Coronary artery (tissue), 2 donors: ENCODE measurements at regions not wholly inside any gene's neighbourhood (a gene's known extent, or its start where the extent isn't known, plus 50 kb on each side); places are given as distances from the start of the nearest gene placed in this dataset.

Experiments
- DNase-seq: peaks from one replicate; pipeline ENCODE4 v3.0.0-alpha.2; 2017; ENCODE audit warnings: low spot score
- H3K27ac ChIP-seq, 2 donors: fragments of 200-600 bp; sonication (generic); one replicate each; pipeline ENCODE4 v1.5.1; 2016 to 2019
- H3K4me3 ChIP-seq: fragments of 200-600 bp; sonication (generic); 2 replicates; pipeline ENCODE4 v1.5.1; 2016; ENCODE audit warnings: mild to moderate bottlenecking, moderate library complexity
- TF ChIP-seq, protein P1 (sequence below): fragments of 200-600 bp; sonication (generic); IDR thresholded peaks from one replicate; pipeline ENCODE4 v1.5.1; 2019; ENCODE audit warnings: antibody characterized with exemption

DNA sequence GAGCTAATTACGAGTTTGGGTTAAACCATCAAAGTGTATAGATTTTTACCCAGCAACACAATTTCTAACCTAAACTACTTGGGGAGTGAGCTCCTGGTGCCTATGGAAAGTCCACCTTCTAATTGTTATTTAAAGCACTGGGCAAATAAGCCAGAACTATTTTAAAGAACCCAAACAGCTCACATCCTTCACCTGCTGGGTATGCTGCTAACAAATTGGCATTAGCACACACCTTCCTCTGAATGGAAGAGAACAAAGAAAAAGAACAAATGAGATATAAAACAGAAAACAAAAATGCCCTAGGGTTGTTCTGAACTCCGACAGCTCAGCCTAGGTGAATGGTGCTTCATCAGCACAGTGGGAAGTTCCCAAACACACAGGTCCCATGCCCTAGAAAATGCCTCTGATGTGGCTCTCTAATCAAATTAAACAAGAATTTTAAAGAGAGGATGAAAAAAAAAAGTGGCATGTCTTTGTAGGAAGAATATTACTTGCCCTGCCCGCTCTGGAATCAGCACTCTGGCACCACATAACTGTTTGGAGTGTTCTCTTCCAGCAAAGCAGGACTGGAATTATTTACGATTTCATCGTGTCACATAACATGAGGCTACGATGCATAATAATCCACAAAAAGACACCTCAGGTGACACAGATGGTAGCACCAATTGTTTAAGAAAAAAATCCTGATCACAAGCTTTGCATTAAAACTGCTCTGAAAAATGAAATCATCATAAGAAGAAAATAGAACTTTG is 334.4 kb downstream of the GBE1 start:
- DNase-seq, result no peak
- H3K27ac ChIP-seq, result no peak overlapping the region
- TF ChIP-seq, protein P1, sequence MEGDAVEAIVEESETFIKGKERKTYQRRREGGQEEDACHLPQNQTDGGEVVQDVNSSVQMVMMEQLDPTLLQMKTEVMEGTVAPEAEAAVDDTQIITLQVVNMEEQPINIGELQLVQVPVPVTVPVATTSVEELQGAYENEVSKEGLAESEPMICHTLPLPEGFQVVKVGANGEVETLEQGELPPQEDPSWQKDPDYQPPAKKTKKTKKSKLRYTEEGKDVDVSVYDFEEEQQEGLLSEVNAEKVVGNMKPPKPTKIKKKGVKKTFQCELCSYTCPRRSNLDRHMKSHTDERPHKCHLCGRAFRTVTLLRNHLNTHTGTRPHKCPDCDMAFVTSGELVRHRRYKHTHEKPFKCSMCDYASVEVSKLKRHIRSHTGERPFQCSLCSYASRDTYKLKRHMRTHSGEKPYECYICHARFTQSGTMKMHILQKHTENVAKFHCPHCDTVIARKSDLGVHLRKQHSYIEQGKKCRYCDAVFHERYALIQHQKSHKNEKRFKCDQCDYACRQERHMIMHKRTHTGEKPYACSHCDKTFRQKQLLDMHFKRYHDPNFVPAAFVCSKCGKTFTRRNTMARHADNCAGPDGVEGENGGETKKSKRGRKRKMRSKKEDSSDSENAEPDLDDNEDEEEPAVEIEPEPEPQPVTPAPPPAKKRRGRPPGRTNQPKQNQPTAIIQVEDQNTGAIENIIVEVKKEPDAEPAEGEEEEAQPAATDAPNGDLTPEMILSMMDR, result no peak
- H3K4me3 ChIP-seq, result no peak overlapping the region

DNA sequence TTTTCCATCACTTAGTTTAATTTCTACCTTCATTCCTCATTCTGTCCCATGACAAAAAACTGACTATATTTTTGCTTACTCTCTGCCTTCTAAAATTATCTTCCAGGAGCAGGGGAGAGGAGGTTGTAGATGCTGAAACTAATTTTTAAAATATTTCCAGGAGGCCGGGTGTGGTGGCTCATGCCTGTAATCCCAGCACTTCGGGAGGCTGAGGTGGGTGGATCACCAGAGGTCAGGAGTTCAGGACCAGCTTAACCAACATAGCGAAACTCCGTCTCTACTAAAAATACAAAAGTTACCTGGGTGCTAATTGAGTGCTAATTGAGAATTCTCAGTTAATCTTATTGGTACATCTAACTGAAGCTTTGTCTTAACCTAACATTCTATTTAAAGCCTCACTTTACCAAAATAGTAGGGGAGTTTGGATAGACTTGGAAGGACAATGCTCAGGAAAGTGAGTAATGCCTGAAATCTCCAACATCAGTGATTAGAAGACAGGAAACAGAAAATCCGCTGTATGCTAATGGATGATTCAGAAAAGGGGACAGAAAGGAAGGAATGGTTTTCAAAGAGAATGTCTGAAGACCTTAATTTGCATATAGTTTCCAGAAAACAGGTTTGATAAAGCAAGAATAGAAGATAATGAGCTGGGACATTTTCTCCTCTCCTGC is 336.1 kb downstream of the GBE1 start:
- TF ChIP-seq, protein P1, result no peak
- Histone ChIP-seq H3K4me3 (no peak overlapping the region), H3K27ac (no peak overlapping the region)
- no peak for DNase-seq

DNA sequence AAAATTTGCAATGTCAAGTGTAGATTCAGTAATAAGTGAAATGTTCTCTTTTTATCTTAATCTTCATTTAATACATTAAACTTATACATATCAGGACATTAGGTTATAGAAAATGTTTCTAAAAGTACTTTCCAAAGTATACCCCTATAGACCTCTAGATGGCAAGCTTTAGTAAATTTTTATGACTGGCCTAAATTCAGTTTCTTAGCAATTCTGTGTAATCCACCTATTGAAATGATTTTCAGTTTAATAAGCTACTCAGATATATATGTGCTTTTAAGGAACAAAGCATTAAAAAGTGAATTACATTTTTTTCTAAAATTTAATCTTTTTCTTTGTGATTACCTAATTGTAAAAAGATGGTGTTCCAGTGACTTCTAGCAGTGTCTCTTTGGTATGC is 342.2 kb downstream of the GBE1 start:
- no peak for DNase-seq
- Histone ChIP-seq H3K27ac (no peak overlapping the region), H3K4me3 (no peak overlapping the region)
- TF ChIP-seq, protein P1, result peak; percentile 23

DNA sequence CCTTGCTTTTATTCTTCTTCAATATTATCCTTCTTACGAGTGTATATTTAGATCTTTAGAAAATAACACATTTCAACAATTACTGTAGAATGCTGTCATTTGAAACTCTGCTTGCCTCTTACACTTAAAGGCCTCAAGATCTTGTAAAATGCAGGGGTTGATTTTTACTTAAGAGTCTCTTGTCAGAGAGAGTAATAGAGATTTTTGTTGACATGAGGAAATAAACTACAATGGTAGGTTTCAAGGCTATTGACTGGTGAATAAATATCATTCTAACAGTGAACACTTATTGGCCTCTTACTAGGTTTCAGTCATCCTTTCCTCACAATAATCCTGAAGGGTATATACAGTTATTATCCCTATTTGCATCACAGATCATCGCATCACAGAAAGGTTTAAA is 344.6 kb downstream of the GBE1 start:
- TF ChIP-seq, protein P1, result no peak
- no peak for DNase-seq
- no peak overlapping the region for H3K27ac ChIP-seq
- no peak overlapping the region for H3K4me3 ChIP-seq

DNA sequence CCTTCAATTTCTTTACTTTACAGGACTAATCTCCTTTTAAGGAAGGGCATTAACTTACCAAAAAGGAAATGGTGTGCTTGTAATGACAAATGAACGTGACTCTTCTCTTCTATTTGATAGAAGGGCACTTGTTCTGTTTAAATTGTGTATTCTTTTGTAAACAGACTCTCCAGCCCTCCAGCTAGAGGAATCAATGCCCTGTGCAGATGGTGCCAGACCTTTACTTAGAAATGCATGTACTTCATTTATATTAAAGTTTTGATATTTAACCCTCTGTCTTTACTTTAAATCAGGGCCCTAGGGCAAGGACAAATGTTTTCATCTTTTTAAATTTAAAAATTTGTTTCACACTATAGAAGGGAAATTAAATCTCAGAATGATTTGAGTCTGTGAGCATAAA is 355.1 kb downstream of the GBE1 start:
- TF ChIP-seq, protein P1, result no peak
- no peak for DNase-seq
- Histone ChIP-seq H3K4me3 (no peak overlapping the region), H3K27ac (no peak overlapping the region)

DNA sequence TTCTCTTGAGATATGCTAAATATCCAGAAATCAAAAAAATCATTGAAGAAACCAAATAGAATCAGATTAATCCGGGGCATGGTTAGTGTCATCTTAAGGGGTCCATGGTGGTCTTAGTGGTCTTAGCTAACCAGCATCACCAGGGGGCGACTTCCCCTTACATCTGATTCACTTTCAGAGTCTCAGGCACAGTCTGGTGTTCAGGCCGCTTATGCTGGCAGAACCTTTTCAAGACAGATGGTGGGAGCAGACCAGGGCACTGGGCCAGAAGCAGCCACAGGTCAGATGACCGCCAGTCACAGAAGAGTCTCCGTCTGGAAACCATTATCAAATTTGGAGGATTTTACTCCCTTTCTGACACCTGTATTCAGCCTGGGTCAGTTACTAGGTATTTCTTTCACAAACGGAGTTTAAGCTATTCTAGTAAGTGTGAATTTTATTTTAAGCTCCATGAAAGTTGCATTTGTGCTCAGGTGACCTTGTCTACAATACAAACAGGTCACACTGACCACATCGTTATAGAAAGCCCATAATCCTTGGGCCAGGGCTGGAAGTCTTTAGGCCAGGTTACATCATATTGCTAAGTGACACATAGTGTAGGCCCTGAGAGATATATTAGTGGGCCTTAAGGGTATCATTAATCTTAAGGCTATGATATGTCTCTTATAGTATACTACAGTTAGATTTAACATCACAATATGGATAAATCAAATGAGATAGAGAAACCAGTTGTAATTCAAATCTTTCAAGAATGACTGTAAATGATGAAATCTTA is 365.5 kb downstream of the GBE1 start:
- H3K4me3 ChIP-seq, result no peak overlapping the region
- no peak for DNase-seq
- H3K27ac ChIP-seq, result no peak overlapping the region
- TF ChIP-seq, protein P1, result no peak
